ENCODE measurements at regions not wholly inside any gene's neighbourhood (a gene's known extent, or its start where the extent isn't known, plus 50 kb on each side); places are given as distances from the start of the nearest gene placed in this dataset.

DNA sequence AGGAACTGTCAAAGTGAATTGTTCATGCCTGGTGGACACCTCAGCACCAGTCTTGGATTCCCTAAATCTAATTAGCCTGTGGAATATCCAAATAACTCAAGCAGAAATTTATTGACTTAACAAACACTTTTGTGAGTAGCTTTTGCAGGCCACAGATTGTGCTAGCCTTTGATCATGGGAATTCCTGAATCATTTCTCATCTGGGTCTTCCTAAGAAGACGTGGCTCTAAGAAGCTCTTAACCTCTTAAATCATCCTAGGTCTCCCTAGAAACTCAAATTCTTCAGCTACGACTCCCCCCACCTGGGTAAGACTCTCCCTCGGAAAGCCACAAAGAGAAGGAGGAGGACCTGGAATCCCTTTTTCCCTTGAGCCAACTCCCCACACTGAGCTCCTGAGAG is 53.8 kb upstream of the PSEN2 start:
- no peak for DNase-seq

DNA sequence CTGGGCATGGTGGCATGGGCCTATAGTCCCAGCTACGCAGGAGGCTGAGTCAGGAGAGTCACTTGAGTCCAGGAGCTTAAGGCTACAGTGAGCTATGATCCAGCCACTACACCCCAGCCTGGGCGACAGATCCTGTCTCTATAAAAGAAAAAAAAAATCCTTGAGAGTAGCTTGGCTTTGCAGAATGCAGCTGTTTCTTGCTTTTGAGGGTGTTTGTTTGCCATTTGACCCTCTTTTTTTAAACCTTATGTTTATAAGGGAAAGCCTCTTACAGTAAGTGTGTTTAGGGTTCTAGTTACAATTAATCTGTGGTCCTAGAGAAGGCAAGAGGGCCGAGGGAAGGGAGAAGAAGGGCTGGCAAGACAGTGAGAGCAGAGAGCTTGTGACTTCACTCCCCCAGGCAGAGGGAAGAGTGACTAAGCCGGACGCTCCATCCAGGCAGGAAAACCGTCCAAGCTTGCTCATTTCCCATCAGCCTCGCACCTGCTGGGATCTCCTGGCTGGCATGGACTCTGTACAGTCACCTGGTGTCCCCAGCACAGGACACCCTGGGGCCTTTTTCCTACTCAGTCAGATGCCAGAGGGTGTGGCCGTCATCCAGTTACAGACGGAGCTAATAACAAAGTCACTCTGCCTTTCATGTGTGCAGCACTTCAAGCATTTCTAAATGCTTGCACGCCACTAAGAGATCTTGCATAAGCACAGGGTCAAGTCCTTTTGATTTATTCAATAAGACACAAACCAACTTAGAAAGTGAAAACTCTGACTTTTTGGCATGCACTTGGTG is 55.5 kb upstream of the PSEN2 start:
- no peak for DNase-seq

DNA sequence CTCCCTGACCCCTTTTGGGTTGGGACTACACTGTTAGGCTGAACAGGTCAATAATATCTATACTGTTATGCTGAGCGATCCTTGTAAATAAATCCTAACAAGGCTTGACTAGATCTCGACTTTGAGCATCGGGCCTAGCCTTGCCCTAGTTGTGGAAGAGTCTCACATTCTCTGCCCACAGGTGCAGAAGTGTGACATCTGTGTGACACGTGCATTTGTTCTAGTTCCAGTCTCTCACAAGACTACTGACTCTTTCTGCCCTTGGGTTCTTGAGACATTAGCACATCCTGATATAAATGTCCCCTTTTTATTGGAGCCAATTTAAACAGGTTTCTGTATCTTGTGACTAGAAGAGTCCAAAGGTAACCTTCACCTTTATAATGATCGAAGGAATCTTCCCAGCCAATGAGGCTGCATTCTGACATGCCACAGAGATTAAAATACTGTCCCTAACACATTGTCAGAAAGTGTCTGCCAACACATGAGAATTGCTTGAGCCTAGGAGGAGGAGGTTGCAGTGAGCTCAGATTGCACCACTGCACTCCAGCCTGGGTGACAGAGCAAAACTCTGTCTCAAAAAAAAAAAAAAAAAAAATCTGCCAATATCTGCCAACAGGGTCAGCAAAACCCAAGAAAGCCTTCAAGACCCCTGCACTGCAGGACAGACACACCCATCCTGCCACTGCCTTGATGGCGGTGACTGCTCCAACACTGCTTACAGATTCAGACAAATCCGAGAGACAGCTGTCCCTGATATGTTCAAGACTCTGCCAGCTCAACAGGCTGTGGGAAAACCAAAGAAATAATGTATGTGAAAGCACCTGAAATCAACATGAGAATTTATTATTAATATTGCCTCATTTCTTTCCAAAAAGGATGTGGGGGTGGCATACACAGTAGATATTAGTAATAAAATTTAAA is 56.5 kb upstream of the PSEN2 start:
- no peak for DNase-seq

DNA sequence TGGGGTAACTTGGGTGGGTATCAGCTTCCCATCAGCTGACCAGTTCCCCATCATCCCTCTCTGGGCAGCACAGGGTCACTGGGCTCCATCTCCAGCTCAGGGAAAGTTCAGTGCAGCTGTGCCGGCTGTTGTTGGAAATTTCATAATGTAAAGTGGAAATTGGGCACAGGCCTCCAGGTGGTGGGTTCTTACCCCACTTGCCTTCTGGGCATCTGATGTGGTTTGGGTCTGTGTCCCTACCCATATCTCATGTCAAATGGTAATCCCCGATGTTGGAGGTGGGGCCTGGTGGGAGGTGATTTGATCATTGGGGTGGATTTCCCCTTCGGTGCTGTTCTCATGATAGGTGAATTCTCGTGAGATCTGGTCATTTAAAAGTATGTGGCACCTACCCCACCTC is 59.7 kb upstream of the PSEN2 start:
- DNase-seq, result no peak

DNA sequence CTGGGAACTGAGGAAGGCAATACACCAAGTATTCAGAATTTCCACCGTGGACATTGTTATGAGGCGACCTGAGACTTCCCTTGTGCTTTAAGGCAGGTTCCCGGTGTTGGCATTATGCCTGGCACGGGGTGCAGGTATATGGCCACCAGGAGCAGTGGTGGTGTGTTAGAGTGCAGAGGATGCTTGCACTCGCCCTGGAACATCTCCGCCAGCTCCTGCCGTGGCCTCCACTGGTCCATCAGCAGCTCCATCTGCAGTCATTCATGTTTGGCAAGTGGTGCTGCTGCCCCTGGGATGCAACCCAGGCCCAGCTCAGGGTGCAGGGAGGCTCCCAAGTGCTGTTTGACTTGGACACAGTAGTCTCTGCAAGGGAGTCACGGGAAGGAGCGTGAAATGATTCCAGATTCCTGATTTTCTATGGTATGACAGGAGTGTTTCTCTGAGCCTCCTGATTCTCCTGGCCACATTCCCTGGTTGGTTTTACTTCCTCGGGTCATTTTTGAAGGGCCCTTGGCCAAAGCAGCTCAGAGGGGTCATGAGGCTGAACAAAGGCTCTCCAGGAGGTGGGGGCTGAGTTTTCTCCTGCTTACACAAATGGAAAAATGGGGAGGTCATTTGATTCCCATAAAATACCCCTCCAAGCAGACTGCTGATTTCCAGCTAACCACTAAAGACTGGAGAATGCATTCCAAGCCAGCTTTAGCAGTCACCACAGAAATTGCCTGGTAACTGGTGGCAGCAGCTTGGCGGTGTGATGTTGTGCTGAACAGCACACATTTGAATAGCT is 60.4 kb upstream of the PSEN2 start:
- no peak for DNase-seq

DNA sequence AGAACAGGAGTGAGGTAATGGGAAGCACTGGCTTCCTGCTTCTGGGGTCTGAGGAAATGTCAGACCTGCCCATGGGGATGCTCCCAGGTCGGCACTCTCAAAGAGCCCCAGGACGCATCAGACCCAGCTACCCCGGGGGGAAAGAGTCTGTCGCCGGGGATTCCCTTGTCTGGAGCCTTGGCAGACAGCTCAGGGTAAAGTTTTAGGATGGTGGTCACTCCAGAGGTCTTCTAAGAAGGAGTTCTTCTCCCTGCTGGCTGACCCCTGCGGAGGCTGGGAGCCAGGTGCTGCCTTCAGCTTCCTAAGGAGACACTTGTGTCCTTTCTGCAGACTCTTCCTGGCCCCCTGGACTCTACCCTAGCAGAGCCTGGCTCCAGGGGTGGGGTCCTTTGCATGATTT is 61.9 kb upstream of the PSEN2 start:
- DNase-seq, result no peak

DNA sequence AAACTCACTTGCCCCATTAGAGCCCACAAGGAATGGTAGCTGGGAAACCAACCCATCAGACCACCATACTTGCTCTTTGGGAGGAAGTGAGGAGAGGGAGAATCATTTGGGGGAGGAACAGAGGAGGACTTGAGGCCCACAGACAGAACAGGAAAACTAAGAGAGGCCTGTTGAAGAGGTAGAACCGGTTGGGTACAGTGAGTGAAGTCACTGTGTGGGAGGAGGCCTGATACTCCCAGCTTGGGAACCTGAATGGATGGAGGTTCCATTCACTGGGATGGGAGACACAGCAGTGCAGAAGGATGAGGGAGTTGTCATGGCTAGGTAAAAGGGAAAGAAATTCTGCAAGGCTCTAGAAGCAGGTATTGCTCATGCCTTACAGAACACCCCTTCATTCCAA is 63.4 kb upstream of the PSEN2 start:
- no peak for DNase-seq

DNA sequence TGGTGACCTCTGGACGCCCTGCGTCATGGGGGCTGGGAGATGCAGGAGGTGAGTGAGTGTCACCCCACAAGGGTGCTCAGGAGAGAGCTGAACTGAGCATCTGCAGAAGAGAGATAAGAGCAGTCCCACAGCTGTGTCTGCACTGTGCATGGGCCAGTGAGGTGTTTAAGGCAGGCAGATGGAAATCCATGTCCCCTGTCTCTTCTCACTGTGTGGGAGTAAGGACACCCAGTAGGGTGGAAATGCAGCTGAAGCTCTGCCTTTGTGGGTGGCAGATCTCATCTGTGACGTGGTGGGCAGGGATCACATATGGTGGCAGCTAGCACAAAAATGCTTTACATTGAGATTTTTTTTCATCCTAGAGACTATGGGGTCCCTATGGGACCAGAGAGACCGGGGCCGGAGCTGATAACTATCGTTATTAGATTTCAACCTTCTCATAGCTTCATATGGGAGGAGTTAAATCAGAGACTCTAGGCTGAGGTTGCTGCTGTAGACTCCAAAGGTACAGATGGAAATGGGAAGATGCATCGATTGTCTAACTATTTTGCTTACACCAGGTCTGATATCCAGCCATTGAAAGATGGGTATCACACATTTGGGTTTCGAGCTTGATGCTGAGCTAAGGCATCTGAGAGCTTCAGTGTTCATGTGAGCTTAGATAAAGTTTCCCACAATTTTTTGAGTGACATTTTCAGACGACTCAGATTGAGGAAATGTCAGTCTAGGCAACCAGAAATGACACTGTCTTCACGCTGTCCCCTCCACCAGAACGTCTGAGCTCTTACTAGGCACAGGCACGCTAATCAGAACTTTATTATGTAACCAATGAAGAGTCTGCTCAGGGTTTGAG is 65.3 kb upstream of the PSEN2 start:
- DNase-seq, result no peak

DNA sequence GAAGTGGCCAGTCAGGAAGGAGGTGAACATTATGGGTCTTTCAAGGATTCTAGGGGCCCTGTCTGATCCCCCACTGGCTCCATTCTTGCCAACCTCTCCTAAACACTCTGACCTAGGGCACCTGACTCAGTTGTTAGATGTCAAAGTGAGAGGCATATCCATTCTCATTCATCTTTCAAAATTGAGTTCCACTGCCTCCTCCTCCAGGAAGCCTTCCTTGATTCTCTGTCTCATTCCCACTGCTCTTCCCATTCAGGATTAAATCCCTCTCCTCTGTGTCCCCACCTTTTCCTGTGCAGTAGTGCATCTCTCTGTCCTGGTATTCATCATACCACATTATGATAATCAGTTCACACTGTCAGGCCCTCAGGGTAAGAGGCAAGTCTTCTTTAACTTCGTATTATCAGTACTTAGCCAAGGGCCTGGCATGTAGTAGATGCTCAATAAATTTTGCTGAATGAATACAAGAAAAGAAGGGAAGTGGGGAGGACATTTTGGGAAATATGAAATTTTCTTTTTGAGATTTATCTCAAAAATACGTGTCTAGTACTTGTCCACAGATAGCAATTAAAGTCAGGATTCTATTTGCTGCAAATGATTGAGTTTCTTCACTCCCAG is 61.8 kb upstream of the ITPKB start:
- DNase-seq, result no peak

DNA sequence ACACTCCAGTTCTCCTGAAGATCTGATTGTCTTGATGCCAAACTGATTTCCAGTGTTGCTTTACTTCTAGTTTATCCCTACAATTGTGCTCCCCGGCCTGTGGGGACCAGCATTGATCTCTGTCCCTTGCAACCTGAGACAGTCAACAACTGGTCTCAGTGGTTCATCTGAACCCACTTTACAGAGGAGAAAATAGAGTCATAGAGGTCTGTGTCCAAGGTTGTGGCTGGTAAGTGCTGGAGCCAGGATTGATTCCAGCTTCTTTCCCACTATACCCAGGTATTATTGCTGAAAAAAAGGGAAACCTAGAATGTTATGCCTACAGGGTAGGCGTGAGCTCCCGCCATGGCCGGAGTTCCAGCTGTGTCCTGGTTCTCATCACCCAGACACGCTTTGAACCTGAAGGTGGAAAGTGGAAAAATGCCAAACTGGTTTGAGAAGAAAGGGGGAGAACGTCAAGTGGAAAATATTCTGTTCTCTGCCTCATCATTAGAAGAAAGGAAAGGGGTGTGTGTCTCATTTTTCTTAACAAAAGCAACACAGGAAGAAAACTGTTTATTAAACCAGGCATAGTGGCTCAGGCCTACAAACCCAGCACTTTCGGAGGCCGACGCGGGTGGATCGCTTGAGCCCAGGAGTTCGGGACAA is 60.7 kb upstream of the ITPKB start:
- DNase-seq, result no peak

DNA sequence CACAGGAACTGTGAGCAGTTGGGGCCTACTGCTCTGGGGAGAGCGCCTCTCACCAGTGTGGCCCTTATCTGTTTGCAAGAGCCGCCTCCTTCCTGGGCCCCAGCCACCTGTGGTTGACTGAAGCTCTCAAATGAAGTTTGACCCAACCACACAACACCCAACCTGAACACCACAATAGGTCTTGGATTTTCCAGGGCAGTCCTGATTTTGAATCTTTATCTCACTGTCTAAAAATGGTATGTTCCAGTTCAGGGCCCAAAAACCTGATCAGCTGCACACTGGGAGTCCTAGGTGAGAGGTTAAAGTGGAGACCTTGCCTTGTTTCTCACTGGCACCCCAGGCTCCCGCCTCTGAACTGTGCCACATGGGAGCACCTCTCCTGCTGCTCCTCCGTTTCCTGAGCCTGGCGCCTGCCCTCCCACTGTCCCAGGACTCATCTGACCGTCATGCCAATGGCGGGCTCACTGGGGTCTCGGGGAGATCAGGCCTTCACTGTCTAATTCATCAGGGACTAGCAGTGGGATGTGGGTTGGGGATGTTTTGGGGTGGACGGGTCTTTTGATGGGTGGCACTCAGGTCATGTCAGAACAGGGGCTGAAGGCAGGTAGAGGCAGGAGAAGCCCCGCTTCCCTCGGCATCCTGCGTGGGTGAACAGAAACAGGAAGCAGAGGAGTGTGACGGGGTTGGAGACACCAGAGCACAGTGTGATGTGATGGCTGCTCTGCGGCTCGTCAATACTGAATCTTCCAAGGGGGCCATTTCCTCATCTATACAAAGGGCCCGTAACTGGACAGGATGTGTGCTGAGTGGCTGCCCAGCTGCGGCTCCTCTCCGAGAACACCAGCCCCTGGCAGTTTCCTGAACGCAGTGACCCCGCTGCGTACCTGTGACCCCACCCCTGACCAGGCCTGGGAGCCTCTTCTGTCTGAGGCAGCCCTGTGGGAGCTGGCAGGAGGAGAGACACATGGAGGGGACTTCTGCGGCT is 59.6 kb upstream of the ITPKB start:
- DNase-seq, result peak; percentile 50

DNA sequence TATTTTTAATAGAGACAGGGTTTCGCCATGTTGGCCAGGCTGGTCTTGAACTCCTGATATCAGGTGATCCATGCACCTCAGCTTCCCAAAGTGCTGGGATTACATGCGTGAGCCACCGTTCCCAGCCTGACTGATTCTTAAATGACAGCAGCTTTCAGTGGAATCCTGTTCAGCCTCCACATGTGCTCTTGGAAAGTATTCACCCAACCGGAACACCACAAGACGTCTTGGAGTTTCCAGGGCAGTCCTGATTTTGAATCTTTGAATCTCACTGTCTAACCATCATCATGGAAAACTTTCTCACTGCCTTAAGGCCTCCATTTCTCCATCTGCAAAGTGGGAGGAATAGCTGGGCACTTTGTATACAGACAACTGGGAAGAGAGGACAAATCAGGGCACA is 58.1 kb upstream of the ITPKB start:
- DNase-seq, result no peak

DNA sequence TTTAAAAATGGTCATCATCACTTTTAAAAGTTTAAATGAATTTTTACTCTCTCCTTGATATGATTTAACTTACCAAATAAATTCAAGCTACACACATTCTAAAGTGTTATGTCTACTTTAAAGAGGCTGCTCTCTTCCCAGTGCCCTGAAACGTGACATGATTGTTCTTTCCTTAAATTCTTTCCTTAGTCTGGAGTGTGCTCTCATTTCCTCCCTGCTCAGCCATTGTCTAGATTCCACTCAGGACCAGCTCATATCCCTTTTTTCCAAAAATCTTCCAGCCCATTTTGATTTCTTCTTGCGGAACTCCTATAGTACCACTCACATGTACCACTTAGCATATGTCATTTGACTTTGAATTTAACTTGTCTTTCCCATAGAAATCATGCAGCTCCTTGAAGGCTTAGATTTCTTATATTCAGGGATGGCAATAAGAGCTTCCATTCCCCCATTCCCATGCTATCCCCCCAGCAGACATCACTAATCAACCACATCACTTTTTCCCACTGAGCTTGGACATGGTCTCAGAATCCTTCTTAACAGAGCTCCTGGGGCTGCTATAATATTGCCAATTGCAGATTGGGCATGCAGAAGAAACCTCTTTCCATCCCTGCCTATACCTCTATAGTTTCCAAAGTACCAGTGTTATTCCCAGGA is 54.7 kb upstream of the ITPKB start:
- no peak for DNase-seq

DNA sequence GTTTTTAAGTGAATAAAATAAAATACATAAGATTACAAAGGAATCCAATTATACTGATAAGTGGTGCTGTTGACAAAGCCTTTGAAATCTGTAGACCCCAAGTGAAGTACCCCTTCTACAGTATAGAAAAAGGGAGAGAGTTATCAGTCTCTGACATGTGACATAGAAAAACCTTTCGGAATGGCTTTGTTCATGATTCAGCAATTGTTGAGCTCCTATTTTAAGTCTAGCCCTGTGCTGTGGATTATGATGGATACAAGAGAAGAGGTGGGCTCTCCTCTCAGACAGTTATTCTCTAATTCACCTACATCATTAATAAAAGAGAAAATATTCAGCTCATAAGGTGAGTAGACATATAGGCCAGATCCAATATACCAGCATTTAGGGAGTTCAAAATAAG is 53.3 kb upstream of the ITPKB start:
- DNase-seq, result no peak

DNA sequence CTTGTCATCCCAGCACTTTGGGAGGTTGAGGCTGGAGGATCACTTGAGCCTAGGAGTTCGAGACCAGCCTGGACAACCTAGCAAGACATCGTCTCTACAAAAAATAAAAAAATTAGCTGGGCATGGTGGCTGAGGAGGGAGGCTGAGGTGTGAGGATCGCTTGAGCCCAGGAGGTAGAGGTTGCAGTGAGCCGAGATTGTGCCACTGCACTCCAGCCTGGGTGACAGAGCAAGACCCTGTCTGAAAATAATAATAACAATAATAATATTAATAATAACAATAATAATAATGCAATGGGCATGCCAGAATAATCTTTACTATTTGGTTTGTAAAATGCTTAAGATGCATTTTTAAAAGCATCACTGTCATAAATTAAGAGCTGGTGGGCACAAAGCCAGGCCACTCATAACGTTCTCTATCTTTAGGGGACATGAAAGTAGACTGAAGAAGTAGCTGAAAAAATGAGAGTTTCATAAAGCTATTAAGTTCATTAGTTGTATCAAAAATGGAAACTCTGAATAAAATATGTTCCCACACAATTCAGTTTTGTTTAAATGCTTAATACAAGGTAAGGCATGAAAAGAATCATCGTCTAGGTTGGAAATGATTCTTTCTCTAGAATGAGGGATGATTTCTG is 51.6 kb upstream of the ITPKB start:
- no peak for DNase-seq

DNA sequence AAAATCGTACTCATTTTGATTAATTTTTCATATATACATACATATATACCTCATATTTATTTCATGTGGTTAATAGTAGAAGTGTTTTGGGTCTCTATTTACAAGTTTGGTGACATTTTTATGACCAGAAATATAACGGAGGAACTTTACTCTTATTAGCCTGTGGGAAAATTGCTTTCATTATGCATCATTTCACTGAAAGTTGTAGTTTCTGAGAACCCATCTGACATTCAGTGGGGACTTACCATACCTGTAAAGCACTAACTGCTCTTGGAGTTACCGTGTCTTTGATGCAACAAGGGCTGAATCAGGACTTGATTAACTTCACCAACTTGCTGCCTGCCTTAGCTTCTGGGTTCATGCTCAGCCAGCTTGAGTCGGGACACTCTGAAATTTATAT is 49.9 kb upstream of the ITPKB start:
- no peak for DNase-seq
